ENCODE measurements at regions not wholly inside any gene's neighbourhood (a gene's known extent, or its start where the extent isn't known, plus 50 kb on each side); places are given as distances from the start of the nearest gene placed in this dataset.

- no peak for TF ChIP-seq CTCF (IDR thresholded peaks at IDR 0.05 in 4 of 5, conservative IDR thresholded peaks at IDR 0.05 in 1 of 5)
- TF ChIP-seq POLR2A (IDR thresholded peaks at IDR 0.05), result no peak
These were observed 189.7 kb upstream of the TLE4 start for GRCh38 chr9:79382044-79382443.

Measured in gastrocnemius medialis (tissue), 4 donors.